GM18505 (cell line): ENCODE measurements at regions not wholly inside any gene's neighbourhood (a gene's known extent, or its start where the extent isn't known, plus 50 kb on each side); places are given as distances from the start of the nearest gene placed in this dataset.
"Not testable (repeated sequence)": the region's sequence is repeated elsewhere in the genome, so short reads cannot be mapped to it uniquely, and the experiment has no call there.

Experiments
- ATAC-seq: cut with Tn5 transposase; IDR thresholded peaks from one replicate; pipeline ENCODE4 v1.9.1; 2021; ENCODE audit not compliant: unreplicated experiment
- POLR2A ChIP-seq: IDR thresholded peaks from 4 replicates; pipeline ENCODE4 v1.6.1; 2011; ENCODE audit warnings: borderline replicate concordance; ENCODE audit not compliant: insufficient read depth, insufficient read length; ENCODE audit errors: extremely low read depth

DNA sequence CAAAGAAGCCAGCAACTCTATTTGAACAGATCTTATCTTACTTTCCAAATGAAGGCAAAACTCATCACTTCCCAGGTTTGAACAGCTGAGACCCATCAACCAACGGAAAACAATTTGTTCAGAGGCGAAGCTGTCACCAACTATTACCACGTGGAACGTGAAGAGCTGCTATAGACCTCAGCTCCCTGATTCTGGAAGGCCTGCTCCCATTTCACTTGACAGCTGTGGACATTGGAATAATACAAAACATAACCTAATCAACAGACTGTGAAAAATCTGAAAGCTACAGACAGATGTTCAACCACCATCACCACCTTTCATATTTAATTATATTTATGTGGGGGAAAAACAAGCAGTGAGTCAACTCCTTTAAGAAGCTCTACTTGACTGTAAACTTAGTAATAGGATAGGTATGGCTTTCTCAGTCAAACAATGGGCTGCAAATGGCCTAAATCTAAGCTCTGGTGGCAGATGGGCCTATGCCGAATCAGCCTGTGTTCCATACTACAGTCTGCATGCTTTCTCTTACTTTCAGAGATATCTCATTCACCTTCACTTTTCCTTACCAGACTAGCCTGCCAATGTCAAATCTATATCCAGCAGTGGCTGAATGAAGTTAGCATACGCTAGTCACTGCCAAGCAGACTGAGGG lies 896.4 kb downstream of the TDRD15 start:
- no peak for ATAC-seq
- TF ChIP-seq POLR2A, result no peak

DNA sequence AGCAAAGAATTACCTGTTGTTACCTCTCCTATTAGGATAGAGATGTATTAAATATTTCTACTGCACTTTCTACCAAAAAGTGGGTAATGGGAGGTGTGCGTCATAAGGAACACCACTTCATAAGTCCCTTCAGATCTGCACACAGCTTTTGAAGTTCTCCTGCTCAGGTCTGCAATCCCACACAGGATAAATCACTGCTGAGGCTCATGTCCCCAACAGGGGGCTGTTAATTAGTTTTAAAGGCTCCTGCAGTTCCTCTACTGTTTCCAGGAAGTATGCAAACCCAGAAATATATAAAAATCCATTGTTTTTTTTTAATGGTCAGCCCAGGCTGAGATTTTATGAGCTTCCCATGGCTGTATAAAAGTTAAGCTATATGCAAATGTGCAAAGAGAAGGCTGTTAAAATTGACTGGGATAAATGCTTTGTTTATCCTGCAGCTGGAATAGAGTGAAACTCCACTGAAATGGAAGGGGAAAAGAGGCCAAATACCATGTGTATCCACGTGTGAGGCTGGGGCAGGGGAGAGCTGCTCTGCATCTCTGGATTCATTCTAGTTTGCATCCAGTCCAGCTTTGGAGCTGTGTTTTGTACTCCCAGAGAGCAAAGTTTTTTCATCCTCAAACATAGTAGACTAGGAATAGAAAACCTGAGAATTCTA lies 903.7 kb downstream of the TDRD15 start:
- ATAC-seq, result no peak
- TF ChIP-seq POLR2A, result no peak

DNA sequence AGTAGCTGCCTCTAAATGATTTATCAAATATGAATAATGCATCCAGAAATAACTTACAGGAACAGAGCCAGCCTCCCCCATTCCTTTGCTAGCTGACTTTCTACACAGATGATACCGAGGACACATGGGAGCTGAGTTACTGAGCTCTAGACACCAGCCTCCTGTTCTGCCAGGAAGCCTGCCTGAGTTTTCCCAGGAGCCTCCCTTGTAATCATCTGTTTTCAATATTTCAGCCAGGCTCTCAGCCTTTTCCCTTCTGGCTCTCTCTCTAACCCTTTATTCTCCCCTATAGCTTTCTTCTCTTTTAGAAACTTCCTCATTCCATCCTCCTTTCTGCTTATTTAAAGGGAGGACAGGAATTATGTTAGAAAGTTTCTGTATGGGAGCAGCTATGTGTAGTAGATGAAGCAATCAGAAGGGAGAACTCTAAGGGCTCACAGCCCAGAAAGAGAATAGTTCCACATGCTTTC lies 911.6 kb downstream of the TDRD15 start:
- TF ChIP-seq POLR2A, result no peak
- ATAC-seq, result no peak

DNA sequence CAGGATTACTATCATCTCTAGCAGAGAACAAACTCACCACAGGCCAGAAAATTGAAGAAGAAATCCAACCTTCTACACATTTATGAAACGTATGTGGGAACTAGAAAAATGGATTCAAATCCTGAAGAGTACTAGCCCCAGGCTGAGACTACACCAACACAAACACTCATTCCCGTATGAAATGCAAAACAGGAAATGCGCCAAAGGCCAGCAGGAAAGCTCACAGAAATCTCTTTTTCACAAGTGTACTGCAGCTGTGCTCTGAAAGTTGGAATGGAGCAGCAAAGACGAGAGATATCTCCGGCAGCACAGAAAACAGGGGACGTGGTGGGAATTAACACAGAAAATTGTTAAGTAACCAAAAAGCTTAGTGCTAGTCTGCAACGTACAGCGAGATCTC lies 913.5 kb downstream of the TDRD15 start:
- TF ChIP-seq POLR2A, result no peak
- ATAC-seq, result no peak

DNA sequence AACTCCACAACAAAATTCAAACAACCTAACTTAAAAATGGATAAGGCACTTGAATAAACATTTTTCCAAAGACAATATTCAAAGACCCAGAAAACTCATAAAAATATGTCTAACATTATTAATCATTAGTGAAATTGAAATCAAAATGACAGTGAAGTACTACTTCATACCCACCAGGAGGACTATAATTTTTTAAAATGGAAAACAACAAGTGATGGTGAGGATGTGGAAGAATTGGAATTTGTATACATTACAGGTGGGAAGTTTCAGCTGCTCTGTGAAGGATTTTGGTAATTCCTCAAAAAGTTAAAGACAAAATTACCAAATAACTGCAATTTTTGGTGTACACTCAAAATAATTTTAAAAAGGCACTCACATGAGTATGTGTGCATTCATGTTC lies 920.0 kb downstream of the TDRD15 start:
- TF ChIP-seq POLR2A, result no peak
- ATAC-seq, result no peak

DNA sequence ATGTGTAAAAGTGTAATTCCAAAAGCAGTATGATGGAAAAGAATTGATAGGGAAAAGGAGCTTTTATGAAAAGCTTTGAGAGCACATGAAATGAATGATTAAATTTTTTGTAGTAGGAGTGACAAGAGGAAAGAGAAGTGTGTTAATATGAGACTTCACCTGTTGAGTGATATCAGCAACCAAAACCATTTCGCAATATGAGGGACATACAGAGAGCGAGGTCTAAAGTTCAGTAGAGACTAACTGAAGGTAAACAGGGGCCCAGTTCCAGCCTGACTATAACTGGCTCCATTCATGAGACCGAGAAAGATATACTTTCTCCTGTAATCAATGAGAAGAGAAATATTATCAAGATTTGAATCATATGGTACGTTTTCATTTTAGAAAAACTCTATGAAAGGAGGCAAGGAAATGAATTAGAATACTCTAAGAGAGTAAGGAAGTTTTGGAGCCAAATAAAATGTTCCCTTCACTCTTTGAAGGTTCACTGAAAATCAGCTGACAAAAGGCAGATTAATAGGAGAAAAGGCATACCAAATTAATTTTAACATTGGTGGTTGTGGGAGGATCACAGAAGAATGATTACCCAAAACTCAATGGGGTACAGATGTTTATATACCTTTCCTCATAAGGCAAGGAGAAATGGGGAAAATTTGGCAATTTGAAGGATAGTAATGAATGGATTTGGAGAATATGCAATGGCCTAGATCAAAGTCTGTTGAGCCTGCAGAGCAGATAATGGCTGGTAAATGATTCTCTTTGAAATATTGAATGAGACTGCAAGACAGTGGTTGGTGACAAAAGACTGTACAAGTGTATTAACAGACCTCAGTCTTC lies 932.2 kb downstream of the TDRD15 start:
- no peak for ATAC-seq
- no peak for TF ChIP-seq POLR2A

DNA sequence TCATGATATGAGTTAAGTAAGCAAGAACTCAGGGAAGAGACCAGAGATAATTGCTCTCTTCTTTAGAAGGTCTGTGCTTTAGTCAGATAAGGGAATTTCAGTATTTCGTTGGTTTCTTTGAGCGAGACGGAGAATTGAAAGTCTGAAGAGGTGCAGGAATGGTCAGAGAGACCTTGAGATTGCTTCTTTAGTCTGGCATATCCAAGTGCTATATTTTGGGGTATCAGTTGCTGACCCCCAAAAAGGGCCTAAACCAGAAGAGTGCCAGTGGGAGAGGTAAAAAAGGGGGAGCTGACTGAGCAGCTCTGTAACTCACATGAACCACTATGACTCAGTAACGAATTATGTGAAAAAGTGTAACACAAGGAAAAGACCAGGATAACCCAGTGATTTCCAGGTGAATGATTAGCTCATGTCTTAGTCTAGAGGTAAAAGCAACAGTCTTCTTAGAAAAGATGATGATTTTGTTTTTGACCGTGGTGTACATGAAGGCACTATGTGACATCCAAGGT lies 932.9 kb downstream of the TDRD15 start:
- ATAC-seq, result no peak
- TF ChIP-seq POLR2A, result no peak

DNA sequence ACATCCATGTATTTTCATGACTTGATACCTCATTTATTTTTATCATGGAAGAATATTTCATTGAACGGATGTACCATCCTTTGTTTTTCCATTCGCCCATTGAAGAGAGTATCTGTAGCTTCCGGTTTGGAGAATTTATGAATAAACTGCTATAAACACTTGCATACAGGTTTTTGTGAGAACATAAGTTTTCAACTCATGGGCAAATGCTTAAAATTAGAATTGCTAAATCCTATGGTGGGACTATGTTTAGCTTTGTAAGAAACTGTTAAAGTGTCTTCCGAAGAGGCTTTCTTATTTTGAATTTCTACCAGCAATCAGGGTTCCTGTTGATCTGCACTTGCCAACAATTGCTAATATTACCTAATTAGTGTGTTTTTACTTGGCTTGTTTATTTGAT lies 938.9 kb downstream of the TDRD15 start:
- no peak for TF ChIP-seq POLR2A
- no peak for ATAC-seq

DNA sequence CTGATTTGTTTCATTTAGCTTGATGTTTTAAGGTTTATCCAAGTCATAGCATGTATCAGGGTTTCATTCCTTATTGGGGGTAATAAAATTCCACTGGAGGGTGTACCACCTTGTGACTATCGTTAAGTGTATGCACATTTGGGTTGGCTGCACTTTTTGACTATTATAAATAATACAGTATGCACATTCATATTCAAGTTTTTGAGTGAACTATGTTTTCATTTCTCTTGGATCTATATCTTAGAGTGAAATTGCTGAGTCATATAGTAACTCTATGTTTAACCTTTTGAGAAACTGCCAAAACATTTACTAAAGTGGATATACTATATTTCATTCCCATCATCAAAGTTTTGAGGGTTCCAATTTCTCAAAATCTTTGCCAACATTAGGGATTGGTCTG lies 952.7 kb downstream of the TDRD15 start:
- ATAC-seq, result no peak
- TF ChIP-seq POLR2A, result no peak

DNA sequence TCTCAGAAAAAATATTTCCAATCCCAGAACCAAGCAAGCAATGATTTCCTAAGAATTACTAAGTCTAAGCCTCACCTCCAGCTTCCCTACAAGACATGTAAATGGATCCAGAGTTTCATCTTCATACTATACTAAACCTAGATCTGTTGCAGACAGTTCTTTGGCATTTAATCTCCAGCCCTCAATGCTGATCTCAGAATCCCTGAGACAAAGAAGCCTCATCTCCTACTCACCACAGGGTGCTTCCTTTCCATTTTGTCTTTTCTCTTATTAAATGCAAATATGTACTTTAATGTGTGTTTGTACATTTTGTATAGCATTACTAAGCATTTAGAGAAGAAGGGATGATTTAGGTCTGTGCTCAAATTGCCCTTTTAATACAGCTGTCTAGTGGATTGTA lies 954.9 kb downstream of the TDRD15 start:
- no peak for TF ChIP-seq POLR2A
- no peak for ATAC-seq

DNA sequence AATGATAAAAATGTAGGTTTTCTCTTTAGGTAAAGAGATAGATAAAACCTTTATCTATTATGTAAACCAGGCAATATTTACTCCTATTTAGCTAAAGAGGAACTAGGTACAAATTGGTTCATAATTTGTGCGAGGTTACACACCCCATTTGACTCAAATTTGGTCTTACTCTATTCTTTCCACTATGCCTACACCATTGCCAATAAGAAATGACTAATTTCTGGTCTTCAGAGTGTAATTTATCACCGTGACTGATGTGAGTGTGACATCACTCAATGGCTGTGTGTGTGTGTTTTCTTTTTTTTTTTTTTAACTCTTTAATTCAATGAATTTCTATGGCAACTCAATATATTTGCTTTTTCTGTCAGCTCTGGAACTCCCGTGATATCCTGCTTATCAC lies 955.8 kb downstream of the TDRD15 start:
- ATAC-seq, result no peak
- TF ChIP-seq POLR2A, result no peak

DNA sequence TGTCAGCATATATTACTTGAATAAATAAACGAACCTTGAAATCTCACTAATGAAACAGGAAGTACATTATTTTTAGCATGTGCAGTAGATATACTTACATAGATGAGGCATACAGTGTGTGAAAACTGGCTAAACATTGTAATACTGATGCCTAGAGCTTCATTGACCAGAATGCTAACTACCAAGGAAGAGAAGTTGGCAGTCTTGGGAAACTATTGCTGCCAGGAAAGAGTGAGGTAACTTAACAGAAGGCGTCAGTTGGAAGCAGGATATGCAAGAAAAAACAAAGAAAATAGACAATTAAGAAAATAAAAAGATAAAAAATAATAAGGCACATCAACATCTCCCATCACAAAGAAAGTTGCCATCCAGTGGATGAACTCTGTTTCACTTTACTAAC lies 963.0 kb downstream of the TDRD15 start:
- no peak for ATAC-seq
- TF ChIP-seq POLR2A, result no peak

DNA sequence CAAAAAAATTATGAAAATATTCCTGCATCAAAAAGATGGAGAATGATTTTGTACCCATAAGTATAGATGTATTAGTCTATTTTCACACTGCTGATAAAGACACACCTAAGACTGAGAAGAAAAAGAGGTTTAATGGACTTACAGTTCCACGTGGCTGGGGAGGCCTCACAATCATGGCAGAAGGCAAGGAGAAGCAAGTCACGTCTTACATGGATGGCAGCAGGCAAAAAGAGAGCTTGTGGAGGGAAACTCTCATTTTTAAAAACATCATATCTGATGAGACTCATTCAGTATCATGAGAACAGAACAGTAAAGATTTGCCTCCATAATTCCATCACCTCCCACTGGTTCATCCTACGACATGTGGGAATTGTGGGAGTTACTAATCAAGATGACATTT lies 979.8 kb downstream of the TDRD15 start:
- ATAC-seq, result not testable (repeated sequence)

DNA sequence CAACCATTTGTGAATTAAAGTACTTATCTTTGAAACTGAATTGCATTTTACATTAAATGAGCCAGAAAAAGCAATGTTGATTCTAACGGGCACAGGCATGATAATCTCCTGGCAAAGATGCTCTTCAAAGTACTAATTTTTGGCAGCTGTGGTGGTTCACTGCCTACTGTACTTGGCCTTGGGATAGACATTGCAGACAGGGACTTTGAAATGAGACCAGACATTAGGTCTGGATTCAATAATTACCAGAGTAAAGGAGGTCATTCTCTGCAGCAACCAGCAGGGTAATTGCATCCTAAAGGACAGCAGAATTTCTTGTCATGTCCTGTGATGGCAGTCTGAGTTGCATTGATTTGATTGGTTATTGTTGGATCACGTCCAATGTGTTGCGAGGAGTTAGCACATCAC lies 986.5 kb downstream of the TDRD15 start:
- no peak for TF ChIP-seq POLR2A
- no peak for ATAC-seq

DNA sequence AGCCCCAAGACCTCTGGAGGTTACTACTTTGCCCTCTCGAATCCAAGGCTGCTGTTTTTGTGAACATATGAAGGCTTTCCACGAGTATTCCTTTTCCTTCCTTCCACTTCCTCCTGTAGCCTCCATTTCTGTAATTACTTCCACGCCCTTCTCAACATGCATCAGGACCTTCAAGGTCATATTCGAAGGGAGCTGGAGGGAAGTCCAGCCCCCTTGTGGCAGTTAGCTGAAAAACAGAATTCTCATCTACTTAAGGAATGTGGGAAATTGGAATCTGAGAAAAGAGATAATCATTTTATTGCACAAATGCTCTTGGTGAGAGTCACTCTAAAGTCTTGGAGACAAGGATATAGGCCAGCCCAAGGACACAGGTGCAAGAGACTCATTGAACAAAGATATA lies 1000.2 kb downstream of the TDRD15 start:
- TF ChIP-seq POLR2A, result no peak
- ATAC-seq, result no peak

DNA sequence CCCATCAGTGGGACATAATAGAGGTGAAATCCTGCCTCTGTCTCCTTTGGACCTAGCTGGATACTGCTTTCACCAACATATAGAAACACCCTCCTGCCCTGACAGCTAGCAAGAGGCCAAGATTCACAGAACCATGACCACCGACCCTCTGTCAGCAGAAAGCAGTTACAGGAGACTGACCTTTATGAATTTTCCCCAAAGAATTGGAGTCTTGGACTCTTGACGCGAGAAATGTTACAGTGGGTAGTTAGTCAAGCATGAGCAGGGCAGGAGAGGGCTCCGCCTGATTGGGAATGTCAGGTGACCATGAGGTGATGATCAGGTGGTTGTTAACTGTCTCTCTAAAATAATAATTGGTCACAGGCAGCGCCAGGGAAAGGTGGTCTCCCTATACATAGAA lies 1002.3 kb downstream of the TDRD15 start:
- TF ChIP-seq POLR2A, result no peak
- no peak for ATAC-seq
